Sigmoid colon (tissue), 6 donors: ENCODE measurements at regions not wholly inside any gene's neighbourhood (a gene's known extent, or its start where the extent isn't known, plus 50 kb on each side); places are given as distances from the start of the nearest gene placed in this dataset.

Experiments used
- DNase-seq: peaks from one replicate; pipeline ENCODE4 v3.0.0-alpha.2; 2019
- H3K27ac ChIP-seq, 4 donors: fragments of 200-600 bp; sonication (generic); one replicate each; pipeline ENCODE4 v1.5.1; 2016 to 2019; ENCODE audit warnings: mild to moderate bottlenecking in 1 of 4
- H3K27me3 ChIP-seq, 3 donors: fragments of 200-600 bp; sonication (generic); one replicate each; pipeline ENCODE4 v1.5.1; 2019; ENCODE audit warnings: mild to moderate bottlenecking in 1 of 3
- H3K36me3 ChIP-seq, 4 donors: fragments of 200-600 bp; sonication (generic); one replicate each; pipeline ENCODE4 v1.5.1; 2016 to 2019
- H3K4me1 ChIP-seq, 4 donors: fragments of 200-600 bp; sonication (generic); one replicate each; pipeline ENCODE4 v1.5.1; 2017 to 2019
- H3K4me3 ChIP-seq, 4 donors: fragments of 200-600 bp; sonication (generic); one replicate each; pipeline ENCODE4 v1.5.1; 2017 to 2019; ENCODE audit warnings: mild to moderate bottlenecking in 2 of 4, moderate library complexity in 1 of 4
- H3K9me3 ChIP-seq, 4 donors: fragments of 200-600 bp in 3 of 4; sonication (generic) in 3 of 4; one replicate each; pipeline versions ENCODE4 v1.5.1 to v1.6.1; 2013 to 2019
- EP300 ChIP-seq, 4 donors: sonication (generic); formaldehyde crosslinking; IDR thresholded peaks; one replicate each; pipeline ENCODE4 v1.6.1; 2017; ENCODE audit warnings: antibody characterized with exemption in 4 of 4
- POLR2A ChIP-seq, 2 donors: fragments of 450-650 bp; IDR thresholded peaks; one replicate each; pipeline ENCODE4 v1.6.1; 2016; ENCODE audit warnings: antibody characterized with exemption in 2 of 2, mild to moderate bottlenecking in 2 of 2, moderate library complexity in 2 of 2
- POLR2AphosphoS5 ChIP-seq, 4 donors: sonication (generic); formaldehyde crosslinking; IDR thresholded peaks; one replicate each; pipeline ENCODE4 v1.6.1; 2017; ENCODE audit warnings: antibody characterized with exemption in 4 of 4
- WGBS, 2 donors: extraction: QIAGEN DNeasy Blood & Tissue Kit; methylation state at CpG; one replicate each; pipeline ENCODE4 v1.1.7; 2013; 5-methylcytosine and 5-hydroxymethylcytosine counted together
- intact Hi-C: fragments of 100-400 bp; cut with DNase I; formaldehyde crosslinking; loops from one replicate; pipeline ENCODE4 v1.15.1; 2023
- TF ChIP-seq, protein P1 (sequence below), 4 experiments: fragments of 450-650 bp in 3 of 4; fragments of 200-600 bp in 1 of 4; IDR thresholded peaks; one replicate each; pipeline ENCODE4 v1.5.1; 2016 to 2019; ENCODE audit warnings: antibody characterized with exemption in 4 of 4, mild to moderate bottlenecking in 3 of 4, moderate library complexity in 2 of 4
- donor health status: healthy with polysubstance abuse.
- donor health status: healthy.

DNA sequence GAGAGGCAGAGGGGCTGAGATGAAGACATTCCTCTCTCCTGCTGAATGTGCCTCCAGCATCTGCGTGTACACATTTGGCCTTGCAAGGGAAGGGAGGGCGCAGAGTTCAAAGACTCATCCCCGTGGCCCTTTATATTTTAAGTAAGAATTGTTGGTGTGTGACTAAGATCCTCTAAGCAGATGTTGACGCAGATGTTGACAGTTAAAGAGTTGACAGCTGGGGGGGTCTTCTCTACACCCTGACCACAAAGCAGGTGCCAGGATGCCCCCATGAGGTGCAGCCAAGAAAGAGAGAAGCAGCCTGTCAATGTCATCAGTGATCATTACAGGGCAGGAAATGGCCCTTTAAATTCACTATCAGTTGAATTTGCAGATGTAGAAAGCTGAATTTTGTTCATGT lies 262.9 kb downstream of the IRX1 start:
- Histone ChIP-seq H3K27ac (no peak overlapping the region), H3K27me3 (no peaks in the 10 kb centered on the region), H3K9me3 (no peaks in the 10 kb centered on the region), H3K36me3 (no peaks in the 10 kb centered on the region), H3K4me3 (no peak overlapping the region), H3K4me1 (no peaks in the 10 kb centered on the region)
- intact Hi-C loops, result no loop called here
- no peak for DNase-seq
- WGBS, 2 donors, result 32 to 55% methylated on average over 4 of the region's 4 CpGs
- TF ChIP-seq EP300 (IDR thresholded peaks at IDR 0.05) (no peak), POLR2A (IDR thresholded peaks at IDR 0.05) (no peak), POLR2AphosphoS5 (IDR thresholded peaks at IDR 0.05) (no peak)
- TF ChIP-seq, protein P1, sequence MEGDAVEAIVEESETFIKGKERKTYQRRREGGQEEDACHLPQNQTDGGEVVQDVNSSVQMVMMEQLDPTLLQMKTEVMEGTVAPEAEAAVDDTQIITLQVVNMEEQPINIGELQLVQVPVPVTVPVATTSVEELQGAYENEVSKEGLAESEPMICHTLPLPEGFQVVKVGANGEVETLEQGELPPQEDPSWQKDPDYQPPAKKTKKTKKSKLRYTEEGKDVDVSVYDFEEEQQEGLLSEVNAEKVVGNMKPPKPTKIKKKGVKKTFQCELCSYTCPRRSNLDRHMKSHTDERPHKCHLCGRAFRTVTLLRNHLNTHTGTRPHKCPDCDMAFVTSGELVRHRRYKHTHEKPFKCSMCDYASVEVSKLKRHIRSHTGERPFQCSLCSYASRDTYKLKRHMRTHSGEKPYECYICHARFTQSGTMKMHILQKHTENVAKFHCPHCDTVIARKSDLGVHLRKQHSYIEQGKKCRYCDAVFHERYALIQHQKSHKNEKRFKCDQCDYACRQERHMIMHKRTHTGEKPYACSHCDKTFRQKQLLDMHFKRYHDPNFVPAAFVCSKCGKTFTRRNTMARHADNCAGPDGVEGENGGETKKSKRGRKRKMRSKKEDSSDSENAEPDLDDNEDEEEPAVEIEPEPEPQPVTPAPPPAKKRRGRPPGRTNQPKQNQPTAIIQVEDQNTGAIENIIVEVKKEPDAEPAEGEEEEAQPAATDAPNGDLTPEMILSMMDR (IDR thresholded peaks at IDR 0.05), result no peak

DNA sequence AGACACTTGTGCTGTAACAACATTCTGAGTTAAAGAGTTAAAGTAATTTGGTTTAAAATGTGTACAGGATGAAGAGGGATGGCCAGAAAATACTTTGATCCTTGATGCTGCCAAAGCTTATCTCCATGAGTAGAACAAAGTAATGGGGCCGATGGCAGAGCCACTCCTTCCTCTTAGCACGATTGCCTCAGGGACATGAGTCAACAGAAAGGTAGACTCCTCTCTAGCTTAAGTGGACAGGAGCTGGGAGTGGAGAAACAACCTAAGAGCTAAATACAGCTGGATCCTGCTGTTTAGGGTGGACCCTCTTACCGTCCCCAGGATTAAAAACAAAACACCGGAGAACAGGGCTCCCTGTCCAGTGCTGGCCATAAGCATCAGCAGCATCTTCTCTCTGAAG lies 267.3 kb downstream of the IRX1 start:
- Histone ChIP-seq H3K4me3 (no peak overlapping the region), H3K4me1 (no peaks in the 10 kb centered on the region), H3K27me3 (no peaks in the 10 kb centered on the region), H3K27ac (no peak overlapping the region), H3K9me3 (no peaks in the 10 kb centered on the region), H3K36me3 (no peaks in the 10 kb centered on the region)
- intact Hi-C loops, result no loop called here
- 61 to 80% methylated on average over 4 of the region's 4 CpGs for WGBS, 2 donors
- DNase-seq, result no peak
- no peak for TF ChIP-seq EP300 (IDR thresholded peaks at IDR 0.05)
- no peak for TF ChIP-seq POLR2A (IDR thresholded peaks at IDR 0.05)
- no peak for TF ChIP-seq POLR2AphosphoS5 (IDR thresholded peaks at IDR 0.05)
- TF ChIP-seq, protein P1 (IDR thresholded peaks at IDR 0.05), result no peak

DNA sequence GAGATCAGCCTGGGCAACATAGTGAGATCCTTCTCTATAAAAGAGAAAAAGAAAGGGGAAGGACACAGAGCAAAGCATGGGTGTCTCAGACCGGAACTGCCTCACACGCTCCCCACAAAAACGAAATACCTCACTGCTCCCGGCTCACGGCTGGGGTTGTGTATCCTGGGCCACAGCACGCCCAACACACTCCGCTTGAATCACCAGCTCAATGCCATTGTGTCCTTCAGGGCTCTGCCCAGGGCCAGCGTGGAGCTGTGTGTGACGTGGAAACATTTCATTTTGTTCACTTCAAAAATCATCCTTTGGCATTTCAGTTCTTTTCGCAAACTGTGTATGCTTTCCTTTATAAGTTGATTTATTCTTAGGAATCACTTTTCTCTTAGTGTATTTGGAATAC lies 279.5 kb downstream of the IRX1 start:
- intact Hi-C loops, result no loop called here
- no peaks in the 10 kb centered on the region for H3K36me3 ChIP-seq
- no peak overlapping the region for H3K4me3 ChIP-seq
- no peak overlapping the region for H3K27ac ChIP-seq
- H3K27me3 ChIP-seq, result no peaks in the 10 kb centered on the region
- TF ChIP-seq POLR2A (IDR thresholded peaks at IDR 0.05), result no peak
- TF ChIP-seq, protein P1 (IDR thresholded peaks at IDR 0.05), result no peak
- TF ChIP-seq EP300 (IDR thresholded peaks at IDR 0.05), result no peak
- no peak for TF ChIP-seq POLR2AphosphoS5 (IDR thresholded peaks at IDR 0.05)
- WGBS, 2 donors, result 86 to 92% methylated on average over 10 of the region's 10 CpGs
- no peak for DNase-seq
- peaks cover 0 to 3% (median 0%) of the 10 kb centered on the region in 4 donors for H3K9me3 ChIP-seq
- H3K4me1 ChIP-seq, result no peaks in the 10 kb centered on the region

DNA sequence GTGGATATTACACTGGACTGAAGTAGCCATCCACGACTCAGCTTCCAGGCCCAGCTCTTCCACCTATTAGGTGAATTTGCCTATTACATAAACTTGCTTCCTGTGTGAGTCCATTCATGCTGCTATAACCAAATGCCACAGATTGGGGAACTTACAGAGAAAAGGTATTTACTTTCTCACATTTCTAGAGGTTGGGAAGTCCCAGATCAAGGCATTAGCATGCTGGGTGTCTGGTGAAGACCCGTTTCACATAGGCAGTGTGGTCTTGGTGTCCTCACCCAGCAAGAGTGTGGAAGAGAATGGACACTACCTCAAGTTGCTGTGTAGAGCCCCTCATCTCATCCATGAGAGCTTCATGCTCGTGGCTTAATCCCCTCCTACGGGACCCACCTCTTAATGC lies 282.6 kb downstream of the IRX1 start:
- no peak for TF ChIP-seq POLR2AphosphoS5 (IDR thresholded peaks at IDR 0.05)
- TF ChIP-seq, protein P1 (IDR thresholded peaks at IDR 0.05), result no peak
- TF ChIP-seq POLR2A (IDR thresholded peaks at IDR 0.05), result no peak
- no peak for TF ChIP-seq EP300 (IDR thresholded peaks at IDR 0.05)
- no peak overlapping the region for H3K4me3 ChIP-seq
- no peaks in the 10 kb centered on the region for H3K27me3 ChIP-seq
- no peaks in the 10 kb centered on the region for H3K36me3 ChIP-seq
- intact Hi-C loops, result no loop called here
- WGBS, 2 donors, result 60 to 70% methylated on average over 4 of the region's 4 CpGs
- no peaks in the 10 kb centered on the region for H3K4me1 ChIP-seq
- H3K27ac ChIP-seq, result no peak overlapping the region
- no peak for DNase-seq
- peaks cover 0 to 5% (median 0%) of the 10 kb centered on the region in 4 donors for H3K9me3 ChIP-seq

DNA sequence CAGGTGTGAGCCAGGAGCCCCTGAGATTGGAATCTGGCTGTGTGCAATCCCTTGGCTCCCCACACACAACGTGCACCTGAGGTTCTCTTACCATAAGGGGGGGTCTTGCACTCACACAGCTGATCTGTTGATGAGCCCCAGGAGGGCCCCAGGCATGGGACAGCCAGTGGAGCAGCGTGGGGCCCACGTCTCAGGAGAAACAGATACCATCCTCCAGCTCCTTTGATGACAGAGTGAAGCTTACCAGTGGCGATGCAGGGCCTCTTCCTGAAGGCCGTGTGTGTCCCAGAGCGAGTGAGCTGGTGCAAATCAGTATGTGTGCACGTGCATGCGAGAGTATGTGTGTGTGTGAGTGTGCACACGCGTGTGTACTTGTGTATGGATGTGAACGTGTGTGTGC lies 287.4 kb downstream of the IRX1 start:
- H3K36me3 ChIP-seq, result no peaks in the 10 kb centered on the region
- H3K4me1 ChIP-seq, result no peaks in the 10 kb centered on the region
- no peak for DNase-seq
- H3K9me3 ChIP-seq, result peaks cover 0 to 2% (median 0%) of the 10 kb centered on the region in 4 donors
- intact Hi-C loops, result no loop called here
- H3K27me3 ChIP-seq, result no peaks in the 10 kb centered on the region
- H3K27ac ChIP-seq, result no peak overlapping the region
- TF ChIP-seq, protein P1 (IDR thresholded peaks at IDR 0.05), result no peak
- TF ChIP-seq POLR2A (IDR thresholded peaks at IDR 0.05) (no peak), POLR2AphosphoS5 (IDR thresholded peaks at IDR 0.05) (no peak), EP300 (IDR thresholded peaks at IDR 0.05) (no peak)
- no peak overlapping the region for H3K4me3 ChIP-seq
- WGBS, 2 donors, result 65 to 80% methylated on average over 11 of the region's 11 CpGs
